Mesodermal cell (in vitro differentiated cells): ENCODE measurements at regions not wholly inside any gene's neighbourhood (a gene's known extent, or its start where the extent isn't known, plus 50 kb on each side); places are given as distances from the start of the nearest gene placed in this dataset.

Source experiments
- H3K27ac ChIP-seq: 2 replicates; pipeline ENCODE4 v1.7.0; 2013; ENCODE audit warnings: mild to moderate bottlenecking, low read depth, low read length, moderate library complexity; ENCODE audit not compliant: severe bottlenecking
- H3K36me3 ChIP-seq: 2 replicates; pipeline ENCODE4 v1.7.1; 2013; ENCODE audit warnings: mild to moderate bottlenecking, low read length, moderate library complexity; ENCODE audit not compliant: control insufficient read depth, insufficient read depth
- H3K4me1 ChIP-seq: one replicate; pipeline ENCODE4 v1.7.1; 2013; ENCODE audit warnings: mild to moderate bottlenecking, low read length; ENCODE audit not compliant: insufficient read depth, control insufficient read depth, poor library complexity, severe bottlenecking
- H3K4me3 ChIP-seq: 2 replicates; pipeline ENCODE4 v1.7.0; 2013; ENCODE audit warnings: low read length, control low read depth, mild to moderate bottlenecking; ENCODE audit not compliant: insufficient read depth, poor library complexity, severe bottlenecking; ENCODE audit errors: extremely low read depth
- H3K9me3 ChIP-seq: 2 replicates; pipeline ENCODE4 v1.7.1; 2013; ENCODE audit warnings: mild to moderate bottlenecking, low read length, moderate library complexity; ENCODE audit not compliant: control insufficient read depth
- WGBS, 2 experiments: methylation state at CpG; one replicate each; pipeline ENCODE4 v1.1.5; 2013; ENCODE audit warnings: missing lambda C conversion rate in 2 of 2; ENCODE audit not compliant: insufficient coverage in 2 of 2; 5-methylcytosine and 5-hydroxymethylcytosine counted together

DNA sequence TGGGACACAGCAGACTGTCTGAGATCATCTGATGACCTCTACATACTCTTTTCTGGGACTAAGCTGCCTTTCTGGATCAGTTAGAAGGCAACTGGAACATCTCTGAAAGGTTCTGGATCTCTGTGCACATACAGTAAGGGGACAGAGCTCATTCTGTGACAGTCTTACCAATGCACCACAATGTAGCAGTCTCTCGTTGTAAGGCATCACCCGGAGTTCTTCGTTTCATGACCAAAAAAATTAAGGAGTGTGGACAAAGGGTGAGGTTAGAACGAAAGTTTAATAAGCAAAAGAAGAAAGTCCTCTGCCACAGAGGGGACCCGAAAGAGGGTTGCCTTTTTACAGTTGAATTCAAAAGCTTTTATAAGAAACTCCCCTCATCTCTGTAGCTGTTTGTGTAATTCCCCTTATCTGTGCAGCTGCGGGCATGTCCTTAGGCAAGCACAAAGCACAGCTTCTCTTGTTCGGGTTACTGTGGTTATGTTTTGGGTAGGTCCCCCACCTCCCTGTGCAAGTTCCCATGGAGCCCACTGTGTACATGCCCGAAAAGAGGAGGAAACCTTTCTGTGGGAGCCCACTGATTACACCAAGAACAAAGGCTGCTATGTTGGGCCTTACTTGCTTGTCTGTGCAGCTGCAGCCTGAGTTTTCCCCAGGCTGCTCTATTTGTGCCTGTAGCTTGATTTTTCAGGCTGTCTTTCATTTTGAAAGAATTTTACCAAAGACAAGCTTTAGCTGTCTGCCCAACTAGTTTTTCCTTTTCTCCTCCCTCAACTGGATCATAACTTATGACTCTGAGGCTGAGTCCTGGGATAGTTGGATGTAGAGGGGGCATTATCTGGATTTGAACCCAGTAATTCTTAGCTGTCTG lies 53.1 kb upstream of the CACNA1E start:
- WGBS, 2 experiments = 77 to 86% methylated on average over 3 to 7 of the region's 8 CpGs
- H3K27ac ChIP-seq = no peak overlapping the region

More for the DNA sequence above, 53.1 kb upstream of the CACNA1E start:
- H3K4me3 ChIP-seq = no peak overlapping the region
- no peaks in the 10 kb centered on the region for H3K9me3 ChIP-seq
- H3K36me3 ChIP-seq = no peaks in the 10 kb centered on the region
- H3K4me1 ChIP-seq = no peaks in the 10 kb centered on the region
